Thyroid gland (tissue), 4 donors: ENCODE measurements at regions not wholly inside any gene's neighbourhood (a gene's known extent, or its start where the extent isn't known, plus 50 kb on each side); places are given as distances from the start of the nearest gene placed in this dataset.

ENCODE experiments used
- DNase-seq, 2 donors: peaks; one replicate each; pipeline ENCODE4 v3.0.0-alpha.2; 2019
- H3K27ac ChIP-seq, 3 donors: fragments of 200-600 bp; sonication (generic); 1 replicate in 2 of 3; 2 replicates in 1 of 3; pipeline ENCODE4 v1.5.1; 2016 to 2019; ENCODE audit warnings: mild to moderate bottlenecking in 1 of 3, moderate library complexity in 1 of 3
- H3K27me3 ChIP-seq: fragments of 200-600 bp; sonication (generic); one replicate; pipeline ENCODE4 v1.5.1; 2019
- H3K36me3 ChIP-seq, 2 donors: fragments of 200-600 bp; sonication (generic); one replicate each; pipeline ENCODE4 v1.5.1; 2016 to 2019
- H3K4me1 ChIP-seq, 2 donors: fragments of 200-600 bp; sonication (generic); one replicate each; pipeline ENCODE4 v1.5.1; 2017 to 2019
- H3K4me3 ChIP-seq, 3 donors: fragments of 200-600 bp; sonication (generic); replicated peaks in 1 of 3; 1 replicate in 2 of 3; 2 replicates in 1 of 3; pipeline ENCODE4 v1.5.1; 2016; ENCODE audit warnings: mild to moderate bottlenecking in 1 of 3
- H3K9me3 ChIP-seq: fragments of 200-600 bp; sonication (generic); one replicate; pipeline ENCODE4 v1.5.1; 2017
- CTCF ChIP-seq, 6 experiments: fragments of 200-600 bp in 3 of 6; fragments of 450-650 bp in 3 of 6; sonication (generic) in 3 of 6; IDR thresholded peaks; one replicate each; pipeline ENCODE4 v1.5.1; 2016 to 2019; ENCODE audit warnings: antibody characterized with exemption in 6 of 6, mild to moderate bottlenecking in 2 of 6, inconsistent platforms in 1 of 6, moderate library complexity in 1 of 6
- POLR2A ChIP-seq, 2 donors: fragments of 450-650 bp; IDR thresholded peaks; one replicate each; pipeline ENCODE4 v1.6.1; 2017; ENCODE audit warnings: antibody characterized with exemption in 2 of 2, mild to moderate bottlenecking in 2 of 2, moderate library complexity in 1 of 2
- WGBS, 2 donors: methylation state at CpG; one replicate each; pipeline ENCODE4 v1.1.5; 2017; 5-methylcytosine and 5-hydroxymethylcytosine counted together
- intact Hi-C: fragments of 100-400 bp; cut with DNase I; formaldehyde crosslinking; loops from one replicate; pipeline ENCODE4 v1.15.1; 2023

GRCh38 chr14:35989736-35990135, 163.6 kb downstream of the BRMS1L start:
- no peaks in the 10 kb centered on the region for H3K9me3 ChIP-seq
- no peak for TF ChIP-seq CTCF (IDR thresholded peaks at IDR 0.05)
- no peak for TF ChIP-seq POLR2A (IDR thresholded peaks at IDR 0.05)
- 88 to 97% methylated on average over 4 of the region's 4 CpGs for WGBS, 2 donors
- H3K4me1 ChIP-seq, result peaks cover 14 to 26% of the 10 kb centered on the region in 2 donors
- no peaks in the 10 kb centered on the region for H3K36me3 ChIP-seq
- no peak overlapping the region for H3K4me3 ChIP-seq
- no peak for DNase-seq
- intact Hi-C loops, result no loop called here
- H3K27me3 ChIP-seq, result no peaks in the 10 kb centered on the region
- H3K27ac ChIP-seq, result no peak overlapping the region

- WGBS, 2 donors, result 90 to 93% methylated on average over 12 of the region's 12 CpGs
- H3K27me3 ChIP-seq, result no peaks in the 10 kb centered on the region
Observed at GRCh38 chr14:35988972-35989690, 163.0 kb downstream of the BRMS1L start.

GRCh38 chr14:35988550-35988949, 162.4 kb downstream of the BRMS1L start:
- Histone ChIP-seq H3K9me3 (no peaks in the 10 kb centered on the region), H3K4me3 (no peak overlapping the region), H3K27me3 (no peaks in the 10 kb centered on the region), H3K27ac (no peak overlapping the region), H3K36me3 (no peaks in the 10 kb centered on the region), H3K4me1 (peaks cover 14 to 22% of the 10 kb centered on the region in 2 donors)
- intact Hi-C loops, result no loop called here
- no peak for TF ChIP-seq CTCF (IDR thresholded peaks at IDR 0.05)
- no peak for TF ChIP-seq POLR2A (IDR thresholded peaks at IDR 0.05)
- 88 to 94% methylated on average over 7 of the region's 7 CpGs for WGBS, 2 donors
- DNase-seq, result no peak

More at GRCh38 chr14:35988972-35989690, 163.0 kb downstream of the BRMS1L start:
- no peak for TF ChIP-seq POLR2A (IDR thresholded peaks at IDR 0.05)
- TF ChIP-seq CTCF (IDR thresholded peaks at IDR 0.05), result no peak
- Histone ChIP-seq H3K4me3 (no peak overlapping the region), H3K36me3 (no peaks in the 10 kb centered on the region), H3K4me1 (peaks cover 14 to 26% of the 10 kb centered on the region in 2 donors), H3K27ac (no peak overlapping the region), H3K9me3 (no peaks in the 10 kb centered on the region)
- intact Hi-C loops, result no loop called here
- DNase-seq, result peak in 1 of 2 donors; percentile 15

- Histone ChIP-seq H3K27me3 (no peaks in the 10 kb centered on the region), H3K36me3 (no peaks in the 10 kb centered on the region), H3K9me3 (no peaks in the 10 kb centered on the region), H3K27ac (no peak overlapping the region), H3K4me3 (no peak overlapping the region), H3K4me1 (peaks cover 11 to 16% of the 10 kb centered on the region in 2 donors)
- intact Hi-C loops, result no loop called here
- no peak for DNase-seq
- TF ChIP-seq POLR2A (IDR thresholded peaks at IDR 0.05), result no peak
- no peak for TF ChIP-seq CTCF (IDR thresholded peaks at IDR 0.05)
- WGBS, 2 donors, result 84 to 95% methylated on average over 3 of the region's 3 CpGs
Observed at GRCh38 chr14:35987731-35988130, 161.6 kb downstream of the BRMS1L start.

- WGBS, 2 donors, result 48 to 81% methylated on average over 2 of the region's 2 CpGs
- TF ChIP-seq CTCF (IDR thresholded peaks at IDR 0.05), result no peak
- TF ChIP-seq POLR2A (IDR thresholded peaks at IDR 0.05), result no peak
- no peaks in the 10 kb centered on the region for H3K36me3 ChIP-seq
- H3K4me1 ChIP-seq, result peaks cover 5 to 7% of the 10 kb centered on the region in 2 donors
- H3K4me3 ChIP-seq, result no peak overlapping the region
- H3K27ac ChIP-seq, result no peak overlapping the region
- H3K27me3 ChIP-seq, result no peaks in the 10 kb centered on the region
- no peak for DNase-seq
- intact Hi-C loops, result no loop called here
- H3K9me3 ChIP-seq, result no peaks in the 10 kb centered on the region
Observed at GRCh38 chr14:35986219-35986573, 160.1 kb downstream of the BRMS1L start.
